ENCODE measurements at regions not wholly inside any gene's neighbourhood (a gene's known extent, or its start where the extent isn't known, plus 50 kb on each side); places are given as distances from the start of the nearest gene placed in this dataset.

DNA sequence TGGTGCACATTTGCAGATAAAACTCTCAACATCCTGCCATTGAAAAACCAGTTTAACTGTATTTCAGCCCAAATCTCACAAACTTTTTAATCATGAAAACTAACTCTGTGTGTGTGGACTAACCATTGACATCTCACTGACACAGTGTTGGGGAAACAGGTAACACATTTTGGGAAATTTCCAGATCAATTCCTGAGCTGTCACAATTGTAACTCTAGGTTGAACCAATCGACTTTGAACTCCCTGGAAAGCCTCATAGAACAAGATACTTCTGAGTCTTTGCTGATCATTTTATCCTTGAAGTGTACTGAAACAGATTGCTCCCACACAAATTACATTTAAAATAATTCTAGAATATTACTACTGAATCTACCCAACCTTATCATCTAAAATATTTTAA, 667.9 kb upstream of the NR2F2 start:
- no peak for TF ChIP-seq EZH2 (IDR thresholded peaks at IDR 0.05; ENCODE audit: low read length, missing control alignments)
- TF ChIP-seq, protein P1, sequence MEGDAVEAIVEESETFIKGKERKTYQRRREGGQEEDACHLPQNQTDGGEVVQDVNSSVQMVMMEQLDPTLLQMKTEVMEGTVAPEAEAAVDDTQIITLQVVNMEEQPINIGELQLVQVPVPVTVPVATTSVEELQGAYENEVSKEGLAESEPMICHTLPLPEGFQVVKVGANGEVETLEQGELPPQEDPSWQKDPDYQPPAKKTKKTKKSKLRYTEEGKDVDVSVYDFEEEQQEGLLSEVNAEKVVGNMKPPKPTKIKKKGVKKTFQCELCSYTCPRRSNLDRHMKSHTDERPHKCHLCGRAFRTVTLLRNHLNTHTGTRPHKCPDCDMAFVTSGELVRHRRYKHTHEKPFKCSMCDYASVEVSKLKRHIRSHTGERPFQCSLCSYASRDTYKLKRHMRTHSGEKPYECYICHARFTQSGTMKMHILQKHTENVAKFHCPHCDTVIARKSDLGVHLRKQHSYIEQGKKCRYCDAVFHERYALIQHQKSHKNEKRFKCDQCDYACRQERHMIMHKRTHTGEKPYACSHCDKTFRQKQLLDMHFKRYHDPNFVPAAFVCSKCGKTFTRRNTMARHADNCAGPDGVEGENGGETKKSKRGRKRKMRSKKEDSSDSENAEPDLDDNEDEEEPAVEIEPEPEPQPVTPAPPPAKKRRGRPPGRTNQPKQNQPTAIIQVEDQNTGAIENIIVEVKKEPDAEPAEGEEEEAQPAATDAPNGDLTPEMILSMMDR (conservative IDR thresholded peaks at IDR 0.05 in 1 of 2, IDR thresholded peaks at IDR 0.05 in 1 of 2; ENCODE audit: low read depth in 1 of 2, low read length in 2 of 2), result no peak

Measured in fibroblast of lung (primary cell).